HepG2 (cell line): ENCODE measurements at regions not wholly inside any gene's neighbourhood (a gene's known extent, or its start where the extent isn't known, plus 50 kb on each side); places are given as distances from the start of the nearest gene placed in this dataset.

ENCODE experiments used
- ATAC-seq: fragments of 200-7000 bp; cut with Tn5 transposase; 3 replicates; pipeline ENCODE4 v1.9.1; 2020; ENCODE audit warnings: mild to moderate bottlenecking, moderate library complexity
- BruUV-seq: library from RNA; stranded (reverse); fragments of 400-500 nt; replicated peaks from 2 replicates; lab custom pipeline; 2021; lab: Mats Ljungman, UMichigan
- CTCF ChIA-PET: fragments of 300-600 bp; formaldehyde crosslinking; extraction: SDS; loops from one replicate; lab custom pipeline; 2021; ENCODE audit warnings: low total read pairs, inconsistent platforms, low intra/inter-chr PET ratio; lab: Yijun Ruan, JAX
- POLR2A ChIA-PET: fragments of 350-600 bp; sonication (Branson Sonifier 250); formaldehyde crosslinking; loops from one replicate; lab custom pipeline; 2020; ENCODE audit warnings: antibody characterized with exemption, inconsistent platforms; lab: Yijun Ruan, JAX
- DNase-seq: peaks from one replicate; pipeline ENCODE4 v3.0.0-alpha.2; 2015; ENCODE audit warnings: low spot score
- FAIRE-seq: peaks from 3 replicates; lab custom pipeline; 2011; peaks lifted over from hg19 to GRCh38; lab: Jason Lieb, UNC
- H2AFZ ChIP-seq: one replicate; pipeline ENCODE4 v1.6.1; 2011; ENCODE audit warnings: low read length, inconsistent platforms
- H3K27ac ChIP-seq: fragments of 300-600 bp; 3 replicates; pipeline ENCODE4 v1.8.0; 2011; ENCODE audit warnings: mixed run types, mild to moderate bottlenecking, mixed read lengths, low read length, inconsistent platforms; ENCODE audit not compliant: insufficient read depth; ENCODE audit errors: extremely low read length
- H3K27me3 ChIP-seq, 2 experiments: fragments of 200-600 bp in 1 of 2; 2 replicates in 1 of 2; 3 replicates in 1 of 2; pipeline versions ENCODE4 v1.6.0 to v1.8.0; 2011; ENCODE audit warnings: low read length in 2 of 2, mild to moderate bottlenecking in 2 of 2, moderate library complexity in 2 of 2, inconsistent platforms in 1 of 2; ENCODE audit not compliant: insufficient read depth in 2 of 2, control insufficient read depth in 1 of 2
- H3K36me3 ChIP-seq, 2 experiments: fragments of 200-600 bp in 1 of 2; replicated peaks in 1 of 2; 2 replicates in 1 of 2; 3 replicates in 1 of 2; pipeline versions ENCODE4 v1.5.1 to v1.8.0; 2011; ENCODE audit warnings: low read length in 2 of 2, inconsistent platforms in 1 of 2; ENCODE audit not compliant: insufficient read depth in 2 of 2, control insufficient read depth in 1 of 2
- H3K4me1 ChIP-seq: 2 replicates; pipeline ENCODE4 v1.5.1; 2012; ENCODE audit warnings: low read length, inconsistent platforms; ENCODE audit not compliant: insufficient read depth
- H3K4me2 ChIP-seq: 2 replicates; pipeline ENCODE4 v1.6.0; 2011; ENCODE audit warnings: low read depth, low read length, inconsistent platforms
- H3K4me3 ChIP-seq, 3 experiments: fragments of 200-600 bp in 1 of 3; sonication (generic), shearing (Covaris generic) in 1 of 3; replicated peaks in 1 of 3; 2 replicates each; pipeline ENCODE4 v1.5.1; 2011 to 2016; ENCODE audit warnings: low read length in 3 of 3, inconsistent platforms in 2 of 3, low read depth in 2 of 3, mild to moderate bottlenecking in 2 of 3, control low read depth in 1 of 3, mixed read lengths in 1 of 3; ENCODE audit not compliant: insufficient read depth in 1 of 3
- H3K79me2 ChIP-seq: one replicate; pipeline ENCODE4 v1.6.1; 2011; ENCODE audit warnings: low read length, inconsistent platforms; ENCODE audit not compliant: insufficient read depth
- H3K9ac ChIP-seq: 2 replicates; pipeline ENCODE4 v1.6.0; 2011; ENCODE audit warnings: mild to moderate bottlenecking, low read depth, low read length, inconsistent platforms; ENCODE audit not compliant: insufficient read depth
- H3K9me3 ChIP-seq: 2 replicates; pipeline ENCODE4 v1.5.1; 2012; ENCODE audit warnings: mild to moderate bottlenecking, low read length
- H4K20me1 ChIP-seq: 2 replicates; pipeline ENCODE4 v1.6.0; 2011; ENCODE audit warnings: inconsistent platforms, mild to moderate bottlenecking, low read length, moderate library complexity; ENCODE audit not compliant: insufficient read depth
- ARHGAP35 ChIP-seq: sonication (generic); formaldehyde crosslinking; IDR thresholded peaks from 2 replicates; pipeline ENCODE4 v1.9.0; 2022; ENCODE audit warnings: mild to moderate bottlenecking, inconsistent platforms, moderate library complexity, missing genetic modification reagents, borderline replicate concordance
- MAFF ChIP-seq: IDR thresholded peaks from 2 replicates; pipeline ENCODE4 v1.6.1; 2011; ENCODE audit warnings: low read depth, low read length, improper control_type of control experiment
- MAFK ChIP-seq, 2 experiments: IDR thresholded peaks in 1 of 2; conservative IDR thresholded peaks in 1 of 2; 2 replicates each; pipeline ENCODE4 v1.6.1; 2011; ENCODE audit warnings: improper control_type of control experiment in 2 of 2, low read length in 2 of 2
- PHB2 ChIP-seq: fragments of 450-650 bp; IDR thresholded peaks from 2 replicates; pipeline ENCODE4 v1.6.1; 2018; ENCODE audit not compliant: partially characterized antibody
- SP2 ChIP-seq: sonication (generic); formaldehyde crosslinking; IDR thresholded peaks from 2 replicates; pipeline ENCODE4 v1.5.1; 2020; ENCODE audit warnings: mild to moderate bottlenecking, missing genetic modification reagents
- SUZ12 ChIP-seq: fragments of 150-350 bp; IDR thresholded peaks from 2 replicates; pipeline ENCODE4 v1.6.1; 2014; ENCODE audit warnings: low read depth, low read length
- TBX3 ChIP-seq: fragments of 450-650 bp; IDR thresholded peaks from 2 replicates; pipeline ENCODE4 v1.6.1; 2017; ENCODE audit warnings: antibody characterized with exemption, mild to moderate bottlenecking, inconsistent platforms, borderline replicate concordance
- ZEB1 ChIP-seq: IDR thresholded peaks from 2 replicates; pipeline ENCODE4 v1.6.1; 2012; ENCODE audit warnings: mild to moderate bottlenecking, low read depth, inconsistent platforms; ENCODE audit not compliant: insufficient replicate concordance
- ZKSCAN8 ChIP-seq: IDR thresholded peaks from 2 replicates; pipeline ENCODE4 v1.6.1; 2016; ENCODE audit warnings: borderline replicate concordance, missing genetic modification reagents, missing compliant biosample characterization
- ZNF441 ChIP-seq: sonication (generic); formaldehyde crosslinking; IDR thresholded peaks from 2 replicates; pipeline ENCODE4 v1.7.0; 2021; ENCODE audit warnings: missing genetic modification reagents, borderline replicate concordance
- ZNF557 ChIP-seq: sonication (generic); formaldehyde crosslinking; IDR thresholded peaks from 2 replicates; pipeline ENCODE4 v1.4.0; 2020; ENCODE audit warnings: missing genetic modification reagents
- ZNF567 ChIP-seq: sonication (generic); formaldehyde crosslinking; IDR thresholded peaks from 2 replicates; pipeline ENCODE4 v1.8.1; 2023; ENCODE audit warnings: mild to moderate bottlenecking, missing genetic modification reagents, borderline replicate concordance
- WGBS: methylation state at CpG from one replicate; pipeline ENCODE4 v1.1.6; 2017; ENCODE audit warnings: low lambda C conversion rate; 5-methylcytosine and 5-hydroxymethylcytosine counted together
- in situ Hi-C: cut with HindIII; loops from 2 replicates; pipeline ENCODE4 v1.10.0; 2017; ENCODE audit warnings: low pct_unique_long_range_greater_than_20kb; ENCODE audit not compliant: extremely low pct_ligation_motif_present
- intact Hi-C: fragments of 100-400 bp; cut with micrococcal nuclease; formaldehyde crosslinking; loops from one replicate; pipeline ENCODE4 v1.10.0; 2022; ENCODE audit not compliant: unreplicated experiment
- TF ChIP-seq, protein P1 (sequence below): fragments of 450-650 bp; IDR thresholded peaks from 2 replicates; pipeline ENCODE4 v1.6.1; 2016
- TF ChIP-seq, protein P2 (sequence below): sonication (generic); formaldehyde crosslinking; IDR thresholded peaks from 2 replicates; pipeline ENCODE4 v1.4.0; 2020; ENCODE audit warnings: missing genetic modification reagents, borderline replicate concordance

GRCh38 chr6:72530152-72530551, 91.7 kb upstream of the KCNQ5 start:
- WGBS = 2% methylated on average over 2 of the region's 2 CpGs
- Histone ChIP-seq H3K79me2 (no peaks in the 10 kb centered on the region), H3K36me3 (no peaks in the 10 kb centered on the region), H3K27ac (no peak overlapping the region), H2AFZ (no peak overlapping the region), H3K4me2 (no peak overlapping the region), H3K9ac (no peak overlapping the region), H4K20me1 (no peaks in the 10 kb centered on the region), H3K4me3 (no peak overlapping the region), H3K27me3 (no peaks in the 10 kb centered on the region; a peak in 1 of 5 replicates), H3K9me3 (no peaks in the 10 kb centered on the region), H3K4me1 (no peaks in the 10 kb centered on the region)
- ATAC-seq = no peak
- CTCF ChIA-PET = no interaction called here
- POLR2A ChIA-PET = no interaction called here
- no peak for FAIRE-seq
- TF ChIP-seq ZEB1 (no peak), MAFK (conservative IDR thresholded peaks at IDR 0.05 in 1 of 2, IDR thresholded peaks at IDR 0.05 in 1 of 2; ENCODE audit: low read length in 2 of 2) (peak in 1 of 2 experiments; percentile 29; a peak in 1 of 4 replicates), MAFF (0 out of 2 replicates have a peak, but pooled peaks have one; percentile 2), SUZ12 (no peak)
- TF ChIP-seq, protein P1, sequence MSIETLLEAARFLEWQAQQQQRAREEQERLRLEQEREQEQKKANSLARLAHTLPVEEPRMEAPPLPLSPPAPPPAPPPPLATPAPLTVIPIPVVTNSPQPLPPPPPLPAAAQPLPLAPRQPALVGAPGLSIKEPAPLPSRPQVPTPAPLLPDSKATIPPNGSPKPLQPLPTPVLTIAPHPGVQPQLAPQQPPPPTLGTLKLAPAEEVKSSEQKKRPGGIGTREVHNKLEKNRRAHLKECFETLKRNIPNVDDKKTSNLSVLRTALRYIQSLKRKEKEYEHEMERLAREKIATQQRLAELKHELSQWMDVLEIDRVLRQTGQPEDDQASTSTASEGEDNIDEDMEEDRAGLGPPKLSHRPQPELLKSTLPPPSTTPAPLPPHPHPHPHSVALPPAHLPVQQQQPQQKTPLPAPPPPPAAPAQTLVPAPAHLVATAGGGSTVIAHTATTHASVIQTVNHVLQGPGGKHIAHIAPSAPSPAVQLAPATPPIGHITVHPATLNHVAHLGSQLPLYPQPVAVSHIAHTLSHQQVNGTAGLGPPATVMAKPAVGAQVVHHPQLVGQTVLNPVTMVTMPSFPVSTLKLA = no peak
- intact Hi-C loops (no loop called here), in situ Hi-C loops (no loop called here)
- BruUV-seq = no TSS peak
- DNase-seq = no peak

DNA sequence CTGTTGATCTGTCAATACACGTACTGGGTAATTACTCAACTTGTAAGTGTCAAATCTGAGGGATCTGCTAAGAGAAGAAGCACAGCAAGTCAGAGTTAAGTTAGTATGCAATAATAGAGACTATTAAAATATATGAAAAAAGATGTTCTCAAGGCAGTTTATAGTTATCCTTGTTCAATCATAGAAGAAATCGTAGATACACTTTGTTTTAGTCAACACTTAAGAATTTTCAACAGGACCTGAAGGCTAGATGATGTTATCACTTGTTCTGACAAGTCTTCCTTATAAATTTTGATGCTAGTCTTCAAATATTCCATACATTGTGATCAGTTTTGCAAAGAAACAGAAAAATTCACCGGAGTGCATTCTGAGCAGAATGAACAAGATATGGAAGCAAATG, 91.1 kb upstream of the KCNQ5 start:
- Histone ChIP-seq H2AFZ (no peak overlapping the region), H3K9ac (no peak overlapping the region), H3K36me3 (no peaks in the 10 kb centered on the region), H3K9me3 (no peaks in the 10 kb centered on the region), H3K79me2 (no peaks in the 10 kb centered on the region), H3K27ac (no peak overlapping the region), H3K4me2 (no peak overlapping the region), H3K4me3 (no peak overlapping the region), H3K27me3 (no peaks in the 10 kb centered on the region; a peak in 1 of 5 replicates), H3K4me1 (no peaks in the 10 kb centered on the region), H4K20me1 (no peaks in the 10 kb centered on the region)
- in situ Hi-C loops = no loop called here
- intact Hi-C loops = no loop called here
- no peak for DNase-seq
- POLR2A ChIA-PET = no interaction called here
- no peak for FAIRE-seq
- WGBS = 2% methylated on average over 3 of the region's 3 CpGs
- CTCF ChIA-PET = no interaction called here
- BruUV-seq = no TSS peak
- no peak for ATAC-seq
- no peak for TF ChIP-seq ARHGAP35
- TF ChIP-seq ZNF567 (CRISPR knock-in tag) = no peak
- TF ChIP-seq TBX3 = no peak
- TF ChIP-seq PHB2 = no peak
- TF ChIP-seq, protein P2, sequence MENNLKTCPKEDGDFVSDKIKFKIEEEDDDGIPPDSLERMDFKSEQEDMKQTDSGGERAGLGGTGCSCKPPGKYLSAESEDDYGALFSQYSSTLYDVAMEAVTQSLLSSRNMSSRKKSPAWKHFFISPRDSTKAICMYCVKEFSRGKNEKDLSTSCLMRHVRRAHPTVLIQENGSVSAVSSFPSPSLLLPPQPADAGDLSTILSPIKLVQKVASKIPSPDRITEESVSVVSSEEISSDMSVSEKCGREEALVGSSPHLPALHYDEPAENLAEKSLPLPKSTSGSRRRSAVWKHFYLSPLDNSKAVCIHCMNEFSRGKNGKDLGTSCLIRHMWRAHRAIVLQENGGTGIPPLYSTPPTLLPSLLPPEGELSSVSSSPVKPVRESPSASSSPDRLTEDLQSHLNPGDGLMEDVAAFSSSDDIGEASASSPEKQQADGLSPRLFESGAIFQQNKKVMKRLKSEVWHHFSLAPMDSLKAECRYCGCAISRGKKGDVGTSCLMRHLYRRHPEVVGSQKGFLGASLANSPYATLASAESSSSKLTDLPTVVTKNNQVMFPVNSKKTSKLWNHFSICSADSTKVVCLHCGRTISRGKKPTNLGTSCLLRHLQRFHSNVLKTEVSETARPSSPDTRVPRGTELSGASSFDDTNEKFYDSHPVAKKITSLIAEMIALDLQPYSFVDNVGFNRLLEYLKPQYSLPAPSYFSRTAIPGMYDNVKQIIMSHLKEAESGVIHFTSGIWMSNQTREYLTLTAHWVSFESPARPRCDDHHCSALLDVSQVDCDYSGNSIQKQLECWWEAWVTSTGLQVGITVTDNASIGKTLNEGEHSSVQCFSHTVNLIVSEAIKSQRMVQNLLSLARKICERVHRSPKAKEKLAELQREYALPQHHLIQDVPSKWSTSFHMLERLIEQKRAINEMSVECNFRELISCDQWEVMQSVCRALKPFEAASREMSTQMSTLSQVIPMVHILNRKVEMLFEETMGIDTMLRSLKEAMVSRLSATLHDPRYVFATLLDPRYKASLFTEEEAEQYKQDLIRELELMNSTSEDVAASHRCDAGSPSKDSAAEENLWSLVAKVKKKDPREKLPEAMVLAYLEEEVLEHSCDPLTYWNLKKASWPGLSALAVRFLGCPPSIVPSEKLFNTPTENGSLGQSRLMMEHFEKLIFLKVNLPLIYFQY (CRISPR knock-in tag) = no peak
- no peak for TF ChIP-seq SP2 (CRISPR knock-in tag)
- TF ChIP-seq ZNF557 (CRISPR knock-in tag) = no peak
- no peak for TF ChIP-seq ZNF441 (CRISPR knock-in tag)
- TF ChIP-seq ZKSCAN8 (CRISPR knock-in tag) = no peak
